ENCODE measurements at regions not wholly inside any gene's neighbourhood (a gene's known extent, or its start where the extent isn't known, plus 50 kb on each side); places are given as distances from the start of the nearest gene placed in this dataset.

DNA sequence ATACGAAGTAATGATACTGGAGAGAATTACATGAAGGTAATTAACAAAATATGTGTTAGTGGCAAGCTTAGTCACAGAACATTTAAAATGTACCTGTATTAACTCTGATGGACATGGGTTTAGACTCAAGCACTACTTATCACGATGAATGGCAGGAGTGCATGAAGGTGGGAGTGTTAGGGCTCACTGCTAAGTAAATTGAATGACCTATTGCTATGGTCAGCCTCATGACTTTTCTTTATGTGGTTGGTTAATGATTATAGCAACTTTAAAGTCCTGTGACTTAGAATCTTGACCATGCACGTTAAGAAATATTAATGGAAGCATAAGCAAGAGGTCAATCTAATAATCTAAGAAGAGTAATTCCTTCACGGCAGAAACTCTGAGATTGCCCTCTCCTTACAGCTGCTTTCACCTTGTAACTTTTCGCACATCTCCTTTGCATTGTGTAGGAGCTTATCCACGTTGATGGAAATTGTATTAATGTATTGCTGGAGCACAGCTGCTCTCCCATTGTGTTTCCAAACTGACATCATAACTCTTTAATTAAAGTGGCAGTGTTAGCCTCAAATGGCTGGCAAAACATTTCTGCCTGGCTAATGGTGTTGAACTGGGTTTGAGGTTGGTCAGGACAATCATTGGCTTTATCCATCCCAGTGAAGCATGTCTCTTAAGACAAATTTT is 114.5 kb downstream of the RXFP2 start:
- H3K4me1 Mint-ChIP-seq = no peaks in the 10 kb centered on the region
- no peaks in the 10 kb centered on the region for H3K27me3 Mint-ChIP-seq
- H3K4me3 Mint-ChIP-seq = no peak overlapping the region
- no peaks in the 10 kb centered on the region for H3K36me3 Mint-ChIP-seq
- ATAC-seq = no peak
- no peaks in the 10 kb centered on the region for H3K9me3 Mint-ChIP-seq
- no peak overlapping the region for H3K27ac Mint-ChIP-seq

DNA sequence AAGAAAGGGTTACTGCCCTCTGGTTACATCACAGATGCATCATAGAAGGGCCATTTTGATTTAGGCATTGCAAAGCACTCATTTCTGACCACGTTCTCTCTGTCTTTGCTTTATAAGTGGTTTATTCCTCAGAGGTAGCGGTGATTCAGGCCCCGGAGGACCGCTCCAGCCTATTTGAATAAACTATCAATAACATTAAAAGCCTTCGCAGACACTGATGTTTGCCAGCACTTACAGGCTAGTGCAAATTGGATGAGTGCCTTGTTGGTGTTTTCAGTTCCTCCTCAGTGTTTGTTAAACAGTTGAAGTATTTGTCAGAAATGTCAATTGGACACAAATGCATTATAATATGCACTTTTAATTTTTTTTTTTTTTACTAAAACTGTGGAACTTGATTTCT is 120.2 kb downstream of the RXFP2 start:
- Mint-ChIP-seq H3K27ac (no peak overlapping the region), H3K4me1 (peaks cover 12% of the 10 kb centered on the region), H3K36me3 (no peaks in the 10 kb centered on the region), H3K4me3 (no peak overlapping the region), H3K27me3 (no peaks in the 10 kb centered on the region), H3K9me3 (no peaks in the 10 kb centered on the region)
- no peak for ATAC-seq

DNA sequence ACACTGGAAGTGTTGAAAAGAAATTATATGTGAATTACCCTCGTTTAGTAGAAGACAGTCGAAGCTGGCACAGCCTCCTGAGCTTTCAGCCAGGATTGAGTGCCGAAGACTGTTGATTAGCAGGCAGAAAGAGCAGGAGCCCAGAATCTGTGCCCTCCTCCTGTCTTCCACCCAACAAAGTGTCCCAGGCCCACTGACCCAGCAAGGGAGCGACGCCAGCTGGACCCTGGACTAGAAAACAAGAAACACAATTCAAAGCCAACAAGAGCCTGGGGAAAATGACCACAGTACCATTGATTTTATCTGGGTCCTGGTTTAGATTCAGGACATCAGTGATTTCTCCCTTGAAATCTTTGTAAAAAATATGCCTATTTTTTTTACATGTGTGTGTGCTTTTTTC is 120.7 kb downstream of the RXFP2 start:
- H3K27me3 Mint-ChIP-seq = no peaks in the 10 kb centered on the region
- no peaks in the 10 kb centered on the region for H3K36me3 Mint-ChIP-seq
- H3K9me3 Mint-ChIP-seq = no peaks in the 10 kb centered on the region
- no peak overlapping the region for H3K27ac Mint-ChIP-seq
- ATAC-seq = no peak
- no peak overlapping the region for H3K4me3 Mint-ChIP-seq
- H3K4me1 Mint-ChIP-seq = peaks cover 13% of the 10 kb centered on the region

DNA sequence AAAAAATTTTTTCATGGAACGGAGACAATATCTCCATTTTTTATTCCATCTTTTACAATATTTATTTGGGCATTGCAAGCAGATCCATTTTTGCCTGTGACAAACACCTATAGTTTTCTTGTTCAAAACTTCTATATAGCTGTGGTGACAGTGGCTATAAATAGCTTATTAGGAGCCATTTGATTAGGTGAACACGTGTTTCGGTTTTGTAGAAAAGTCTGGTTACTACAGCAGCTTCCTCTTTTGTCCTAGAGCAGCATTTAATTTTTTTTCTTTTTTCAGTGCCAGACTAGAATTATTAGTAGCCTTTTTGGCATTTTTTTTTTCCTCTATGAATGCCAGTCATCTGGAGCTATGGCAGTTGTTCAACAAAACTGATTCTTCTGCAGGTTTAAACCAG is 123.5 kb downstream of the RXFP2 start:
- peaks cover 17% of the 10 kb centered on the region for H3K4me1 Mint-ChIP-seq
- H3K27ac Mint-ChIP-seq = no peak overlapping the region
- peak; percentile 43 for ATAC-seq
- no peaks in the 10 kb centered on the region for H3K9me3 Mint-ChIP-seq
- no peaks in the 10 kb centered on the region for H3K36me3 Mint-ChIP-seq
- no peak overlapping the region for H3K4me3 Mint-ChIP-seq
- no peaks in the 10 kb centered on the region for H3K27me3 Mint-ChIP-seq

DNA sequence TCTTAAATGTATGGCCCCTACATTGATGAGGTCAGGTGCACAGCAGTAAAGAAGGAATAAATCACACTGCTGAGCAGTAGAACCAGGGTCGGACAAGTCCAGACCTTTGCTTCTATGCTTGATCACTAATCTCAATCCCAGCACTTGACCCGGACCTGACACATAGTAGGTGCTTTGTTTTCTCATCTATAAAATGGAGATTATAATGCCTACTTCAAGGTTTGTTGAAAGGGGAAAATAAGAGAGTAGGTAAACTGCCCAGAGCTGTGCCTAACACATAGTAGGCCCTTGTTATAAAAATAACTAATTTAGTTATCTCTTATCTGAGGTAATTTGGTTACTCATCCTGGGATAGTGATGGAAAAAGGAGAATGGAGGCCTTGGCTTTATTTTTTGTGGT is 125.0 kb downstream of the RXFP2 start:
- no peak overlapping the region for H3K27ac Mint-ChIP-seq
- H3K36me3 Mint-ChIP-seq = no peaks in the 10 kb centered on the region
- H3K4me3 Mint-ChIP-seq = no peak overlapping the region
- H3K27me3 Mint-ChIP-seq = no peaks in the 10 kb centered on the region
- ATAC-seq = no peak
- H3K4me1 Mint-ChIP-seq = peaks cover 17% of the 10 kb centered on the region
- H3K9me3 Mint-ChIP-seq = no peaks in the 10 kb centered on the region

DNA sequence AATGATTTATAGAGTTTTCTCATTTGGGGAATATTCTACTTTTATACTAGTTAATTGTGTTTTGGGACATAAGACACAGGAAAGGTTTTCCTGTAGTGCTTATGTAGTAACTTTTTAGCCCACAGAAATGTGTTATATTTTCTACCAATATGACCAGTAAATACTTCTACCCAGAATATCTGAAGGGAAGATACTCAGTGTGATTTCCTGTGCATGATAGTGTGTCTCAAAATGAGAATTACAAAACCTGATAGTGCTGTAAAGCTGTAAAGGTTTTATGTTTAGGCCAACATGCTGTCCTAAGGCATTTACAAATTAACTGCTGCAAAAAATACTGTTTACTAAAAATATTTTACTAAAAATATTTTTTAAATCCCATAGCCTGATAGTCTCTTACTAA is 126.8 kb downstream of the RXFP2 start:
- Mint-ChIP-seq H3K27ac (no peak overlapping the region), H3K4me3 (no peak overlapping the region), H3K9me3 (no peaks in the 10 kb centered on the region), H3K27me3 (no peaks in the 10 kb centered on the region), H3K4me1 (peaks cover 17% of the 10 kb centered on the region), H3K36me3 (no peaks in the 10 kb centered on the region)
- no peak for ATAC-seq

DNA sequence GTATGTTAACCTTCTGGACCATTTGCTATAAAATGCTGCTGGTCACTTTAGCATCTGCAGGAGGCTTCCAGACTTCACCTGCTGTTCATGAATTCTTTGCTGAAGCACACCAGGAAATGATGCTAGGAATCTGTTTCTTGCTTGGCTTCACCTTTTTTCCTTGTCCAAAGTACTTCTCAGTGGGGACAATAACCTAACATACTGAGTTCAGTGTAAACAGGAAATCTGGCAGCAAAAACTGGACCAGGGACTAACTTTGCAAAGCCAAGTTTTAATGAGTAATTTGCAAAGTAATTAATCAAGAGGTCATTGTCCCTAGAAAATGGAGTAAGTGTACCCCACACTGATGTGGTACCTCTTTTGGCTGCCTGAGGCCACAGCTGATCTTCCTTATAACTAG is 128.4 kb downstream of the RXFP2 start:
- Mint-ChIP-seq H3K27me3 (no peaks in the 10 kb centered on the region), H3K36me3 (no peaks in the 10 kb centered on the region), H3K27ac (no peak overlapping the region), H3K4me3 (no peak overlapping the region), H3K4me1 (peaks cover 12% of the 10 kb centered on the region), H3K9me3 (no peaks in the 10 kb centered on the region)
- no peak for ATAC-seq

DNA sequence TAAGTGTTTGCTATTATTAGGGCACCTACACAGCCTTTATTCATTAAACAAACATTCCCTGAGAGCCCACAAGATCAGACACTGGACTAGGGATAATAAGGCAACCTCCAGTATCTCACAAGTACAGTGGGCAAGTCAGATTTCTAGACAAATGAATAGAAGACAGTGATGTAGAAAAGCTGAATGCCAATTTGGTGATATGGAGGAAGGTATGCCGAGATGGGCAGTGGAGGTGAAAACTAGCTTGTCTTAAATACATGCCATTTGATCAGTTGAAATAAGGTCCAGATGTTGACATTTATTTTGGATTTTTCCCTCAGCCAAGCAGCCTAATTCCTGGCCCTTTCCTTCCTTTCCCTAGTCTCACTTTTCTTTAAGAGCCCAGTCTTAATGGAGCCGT is 130.3 kb downstream of the RXFP2 start:
- Mint-ChIP-seq H3K4me3 (no peak overlapping the region), H3K36me3 (no peaks in the 10 kb centered on the region), H3K27me3 (no peaks in the 10 kb centered on the region), H3K4me1 (peaks cover 6% of the 10 kb centered on the region), H3K27ac (no peak overlapping the region), H3K9me3 (no peaks in the 10 kb centered on the region)
- ATAC-seq = no peak

DNA sequence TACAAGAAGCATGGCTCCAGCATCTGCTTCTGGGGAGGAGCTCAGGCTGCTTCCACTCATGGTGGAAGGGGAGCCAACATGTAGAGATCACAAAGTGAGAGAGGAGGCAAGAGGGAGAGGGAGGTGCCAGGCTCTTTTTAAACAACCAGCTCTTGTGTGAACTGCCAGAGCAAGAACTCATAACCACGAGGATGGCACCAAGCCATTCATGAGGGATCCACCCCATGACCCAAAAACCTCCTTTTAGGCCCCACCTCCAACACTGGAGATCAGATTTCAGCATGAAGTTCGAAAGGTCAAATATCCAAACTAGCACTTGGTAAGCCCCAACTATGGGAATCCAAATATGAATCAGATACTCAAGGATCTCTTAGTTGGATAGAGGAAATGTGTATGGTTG is 131.2 kb downstream of the RXFP2 start:
- no peaks in the 10 kb centered on the region for H3K4me1 Mint-ChIP-seq
- no peaks in the 10 kb centered on the region for H3K9me3 Mint-ChIP-seq
- H3K27me3 Mint-ChIP-seq = no peaks in the 10 kb centered on the region
- no peak for ATAC-seq
- no peak overlapping the region for H3K27ac Mint-ChIP-seq
- no peaks in the 10 kb centered on the region for H3K36me3 Mint-ChIP-seq
- no peak overlapping the region for H3K4me3 Mint-ChIP-seq

DNA sequence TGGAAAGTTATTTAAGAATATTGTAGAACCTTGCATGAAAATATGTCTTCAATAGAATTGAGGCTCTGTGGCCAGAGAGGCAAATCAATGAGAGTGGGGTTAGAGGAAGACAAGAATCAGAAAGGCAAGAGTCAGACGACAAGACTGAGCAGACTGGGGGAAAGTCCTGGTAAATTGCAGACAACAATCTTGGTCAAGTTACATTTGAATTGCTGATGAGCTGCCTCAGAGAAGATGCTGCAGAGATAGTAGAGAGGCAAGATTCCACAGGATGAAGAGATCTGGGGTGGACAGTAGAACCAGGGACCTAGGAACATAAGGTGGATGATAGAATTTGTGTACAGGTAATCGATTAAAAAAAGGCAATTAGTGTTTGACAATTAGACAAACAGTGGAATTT is 133.8 kb downstream of the RXFP2 start:
- Mint-ChIP-seq H3K27me3 (no peaks in the 10 kb centered on the region), H3K36me3 (no peaks in the 10 kb centered on the region), H3K9me3 (no peaks in the 10 kb centered on the region)

DNA sequence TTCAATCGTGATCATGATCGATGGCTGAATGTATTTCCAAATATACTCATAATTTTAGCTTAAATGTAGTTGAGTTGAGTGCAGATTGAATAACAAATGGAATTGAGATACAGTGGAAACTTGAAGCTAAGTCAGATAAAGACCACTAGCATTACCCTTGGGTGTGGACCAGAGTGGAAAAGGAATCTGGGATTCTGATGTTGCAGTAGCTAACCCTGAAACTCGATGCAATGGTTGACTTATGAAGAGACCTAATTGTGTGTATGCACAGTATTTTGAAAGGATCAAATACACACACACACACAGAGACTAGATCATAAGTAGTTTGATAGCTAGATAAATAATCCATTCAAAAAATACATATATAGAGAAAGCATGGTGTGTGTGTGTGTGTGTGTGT is 135.8 kb downstream of the RXFP2 start:
- H3K27me3 Mint-ChIP-seq = no peaks in the 10 kb centered on the region
- H3K9me3 Mint-ChIP-seq = no peaks in the 10 kb centered on the region
- H3K36me3 Mint-ChIP-seq = no peaks in the 10 kb centered on the region
- H3K27ac Mint-ChIP-seq = no peak overlapping the region
- no peak for ATAC-seq
- H3K4me3 Mint-ChIP-seq = no peak overlapping the region
- H3K4me1 Mint-ChIP-seq = no peaks in the 10 kb centered on the region

More for the DNA sequence above, 133.8 kb downstream of the RXFP2 start:
- no peak overlapping the region for H3K4me3 Mint-ChIP-seq
- no peaks in the 10 kb centered on the region for H3K4me1 Mint-ChIP-seq
- ATAC-seq = no peak
- no peak overlapping the region for H3K27ac Mint-ChIP-seq

DNA sequence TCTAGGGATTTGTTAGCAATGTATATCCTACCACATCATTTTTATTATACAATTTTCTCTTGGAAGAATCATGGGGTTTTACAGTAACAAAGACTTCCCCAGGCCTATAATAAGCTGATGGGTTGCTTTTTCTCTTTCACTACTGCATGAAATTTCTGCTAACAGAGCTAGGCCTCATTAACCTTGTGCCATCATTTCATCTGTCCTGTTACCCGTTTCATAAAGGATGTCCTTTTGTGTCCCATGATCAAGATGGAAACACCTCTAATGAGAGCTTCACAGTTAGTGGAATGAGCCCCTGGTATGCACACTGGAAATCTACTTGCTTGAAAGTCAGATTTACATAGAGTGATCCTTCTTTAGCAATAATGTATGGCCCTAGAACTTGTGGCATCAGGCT is 138.7 kb downstream of the RXFP2 start:
- Mint-ChIP-seq H3K4me1 (peaks cover 14% of the 10 kb centered on the region), H3K36me3 (no peaks in the 10 kb centered on the region), H3K27ac (no peak overlapping the region), H3K4me3 (no peak overlapping the region), H3K27me3 (no peaks in the 10 kb centered on the region), H3K9me3 (no peaks in the 10 kb centered on the region)
- ATAC-seq = no peak

DNA sequence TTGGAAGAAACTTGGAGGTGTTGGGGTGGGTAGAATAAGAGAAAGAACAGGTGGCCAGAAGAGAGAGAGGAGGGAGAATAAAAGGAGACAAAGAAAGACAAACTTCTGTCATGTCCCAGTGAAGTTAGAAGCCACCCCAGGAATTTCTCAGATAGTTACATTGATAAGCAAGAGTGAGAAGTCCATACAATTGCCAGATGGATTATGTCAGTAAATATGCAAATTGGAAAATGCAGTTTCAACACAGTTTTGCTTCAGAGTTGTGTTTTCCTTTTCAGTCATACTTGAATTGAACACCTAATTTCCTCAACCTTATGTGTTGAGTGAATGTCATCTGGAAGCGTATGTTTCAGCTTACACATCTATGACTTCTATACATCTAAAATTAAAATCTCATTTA is 139.2 kb downstream of the RXFP2 start:
- no peaks in the 10 kb centered on the region for H3K27me3 Mint-ChIP-seq
- no peaks in the 10 kb centered on the region for H3K36me3 Mint-ChIP-seq
- H3K4me3 Mint-ChIP-seq = no peak overlapping the region
- ATAC-seq = no peak
- H3K27ac Mint-ChIP-seq = no peak overlapping the region
- peaks cover 15% of the 10 kb centered on the region for H3K4me1 Mint-ChIP-seq
- H3K9me3 Mint-ChIP-seq = no peaks in the 10 kb centered on the region

DNA sequence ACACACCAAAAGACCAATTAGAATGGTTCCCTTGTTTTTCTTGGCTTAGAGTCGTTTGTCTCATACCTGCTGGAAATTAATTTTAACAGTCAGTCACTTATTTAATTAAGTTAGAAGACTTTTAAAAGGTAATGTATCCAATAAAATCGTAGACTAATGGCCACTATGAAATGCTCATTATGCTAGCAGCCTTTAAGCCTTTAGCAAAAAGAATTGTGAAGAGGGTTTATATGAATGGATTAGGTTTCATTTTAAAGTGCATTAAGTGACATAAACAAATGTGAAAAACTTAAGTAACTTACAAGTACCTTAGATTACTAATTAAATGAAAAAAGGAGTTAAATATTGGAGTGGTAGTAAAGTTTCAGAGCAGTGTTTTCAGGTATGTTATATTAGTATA is 139.6 kb downstream of the RXFP2 start:
- no peaks in the 10 kb centered on the region for H3K27me3 Mint-ChIP-seq
- no peak overlapping the region for H3K27ac Mint-ChIP-seq
- no peaks in the 10 kb centered on the region for H3K9me3 Mint-ChIP-seq
- no peak overlapping the region for H3K4me3 Mint-ChIP-seq
- H3K4me1 Mint-ChIP-seq = peaks cover 15% of the 10 kb centered on the region
- ATAC-seq = no peak
- no peaks in the 10 kb centered on the region for H3K36me3 Mint-ChIP-seq

DNA sequence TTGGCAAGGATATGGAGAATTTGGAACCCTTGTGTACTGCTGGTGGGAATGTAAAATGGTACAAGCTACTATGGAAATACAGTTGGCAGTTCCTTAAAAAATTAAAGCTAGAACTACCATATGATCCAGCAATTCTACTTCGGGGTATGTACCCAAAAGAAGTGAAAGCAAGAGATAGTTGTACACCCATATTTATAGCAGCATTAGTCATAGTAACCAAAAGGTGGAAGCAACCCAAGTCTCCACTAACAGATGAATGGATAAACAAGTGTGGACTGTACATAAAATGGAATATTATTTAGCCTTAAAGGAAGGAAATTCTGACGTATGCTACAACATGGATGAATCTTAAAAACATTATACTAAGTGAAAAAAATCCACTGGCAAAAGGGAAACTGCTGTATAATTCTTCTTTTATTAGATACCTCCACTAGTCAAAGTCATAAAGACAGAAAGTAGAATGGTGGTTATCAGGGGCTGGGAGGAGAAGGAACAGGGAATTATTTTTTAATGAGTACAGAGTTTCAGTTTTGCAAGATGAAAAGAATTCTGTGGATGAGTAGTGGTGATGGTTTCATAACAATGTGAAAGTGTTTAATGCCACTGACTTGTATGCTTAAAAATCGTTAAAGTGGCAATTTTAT is 141.6 kb downstream of the RXFP2 start:
- peak; percentile 27 for ATAC-seq
- Mint-ChIP-seq H3K9me3 (no peaks in the 10 kb centered on the region), H3K27me3 (no peaks in the 10 kb centered on the region), H3K4me3 (no peak overlapping the region), H3K27ac (no peak overlapping the region), H3K4me1 (peaks cover 22% of the 10 kb centered on the region), H3K36me3 (no peaks in the 10 kb centered on the region)

DNA sequence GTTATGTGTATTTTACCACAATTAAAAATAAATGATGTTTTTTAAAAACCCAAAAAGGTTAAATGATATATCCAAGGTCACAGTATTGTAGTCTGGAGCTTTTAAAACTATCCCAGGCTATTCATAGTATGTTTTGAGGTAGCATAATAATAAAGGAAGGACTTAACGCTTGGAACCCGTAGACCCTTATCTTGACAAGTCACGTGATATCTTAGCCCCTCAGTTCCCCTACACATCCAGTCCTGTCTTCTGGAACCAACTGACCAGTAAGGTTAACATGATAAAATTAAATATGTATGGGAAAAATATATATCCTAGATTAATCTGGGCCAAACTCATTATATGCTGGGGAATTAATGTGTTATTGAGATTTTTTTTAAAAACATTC is 142.2 kb downstream of the RXFP2 start:
- H3K27ac Mint-ChIP-seq = no peak overlapping the region
- no peaks in the 10 kb centered on the region for H3K9me3 Mint-ChIP-seq
- H3K36me3 Mint-ChIP-seq = no peaks in the 10 kb centered on the region
- no peaks in the 10 kb centered on the region for H3K27me3 Mint-ChIP-seq
- H3K4me3 Mint-ChIP-seq = no peak overlapping the region
- ATAC-seq = no peak
- H3K4me1 Mint-ChIP-seq = peaks cover 24% of the 10 kb centered on the region
